ENCODE measurements at regions not wholly inside any gene's neighbourhood (a gene's known extent, or its start where the extent isn't known, plus 50 kb on each side); places are given as distances from the start of the nearest gene placed in this dataset.
"Not testable (repeated sequence)": the region's sequence is repeated elsewhere in the genome, so short reads cannot be mapped to it uniquely, and the experiment has no call there.

GRCh38 chr2:180542511-180542910 lies 437.9 kb upstream of the UBE2E3 start:
- Histone ChIP-seq H3K4me3 (ENCODE audit: low read length in 2 of 2) (no peak overlapping the region), H3K27ac (ENCODE audit: low read depth in 2 of 2, low read length in 2 of 2) (no peak overlapping the region), H3K9me3 (ENCODE audit: control insufficient read depth in 2 of 2, low read length in 2 of 2) (no peaks in the 10 kb centered on the region), H3K27me3 (ENCODE audit: control insufficient read depth in 2 of 2, insufficient read depth in 2 of 2, low read length in 2 of 2) (no peaks in the 10 kb centered on the region), H3K4me1 (ENCODE audit: control insufficient read depth in 2 of 2, insufficient read depth in 2 of 2, low read length in 2 of 2) (no peaks in the 10 kb centered on the region), H3K9ac (ENCODE audit: low read depth in 1 of 2, low read length in 2 of 2) (no peak overlapping the region), H3K36me3 (ENCODE audit: control insufficient read depth in 2 of 2, insufficient read depth in 2 of 2, low read length in 2 of 2) (no peaks in the 10 kb centered on the region)

DNA sequence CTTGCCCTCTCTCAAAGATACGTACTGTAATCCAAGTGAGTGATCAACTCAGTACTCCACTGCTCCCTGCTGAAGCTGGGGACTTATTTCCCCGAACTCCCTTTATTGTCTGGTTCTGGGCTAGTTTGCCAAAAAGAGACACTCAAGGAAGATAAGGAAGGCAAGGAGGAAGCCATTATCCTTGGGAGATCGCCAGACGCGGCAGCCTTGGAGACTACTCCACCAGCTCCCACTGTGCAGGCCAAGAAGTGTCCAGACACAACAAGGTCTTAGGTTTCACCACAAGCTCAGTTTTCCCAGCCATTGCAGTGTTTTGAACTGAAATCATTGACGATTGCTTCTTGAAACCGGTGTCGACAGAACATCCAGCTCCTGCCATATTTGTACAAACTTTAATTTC lies 439.6 kb upstream of the UBE2E3 start:
- no peak overlapping the region for H3K27ac ChIP-seq (ENCODE audit: low read depth in 2 of 2, low read length in 2 of 2)
- no peaks in the 10 kb centered on the region for H3K4me1 ChIP-seq (ENCODE audit: control insufficient read depth in 2 of 2, insufficient read depth in 2 of 2, low read length in 2 of 2)
- no peaks in the 10 kb centered on the region for H3K9me3 ChIP-seq (ENCODE audit: control insufficient read depth in 2 of 2, low read length in 2 of 2)
- H3K36me3 ChIP-seq (ENCODE audit: control insufficient read depth in 2 of 2, insufficient read depth in 2 of 2, low read length in 2 of 2), result no peaks in the 10 kb centered on the region
- no peaks in the 10 kb centered on the region for H3K27me3 ChIP-seq (ENCODE audit: control insufficient read depth in 2 of 2, insufficient read depth in 2 of 2, low read length in 2 of 2)
- H3K4me3 ChIP-seq (ENCODE audit: low read length in 2 of 2), result no peak overlapping the region
- no peak overlapping the region for H3K9ac ChIP-seq (ENCODE audit: low read depth in 1 of 2, low read length in 2 of 2)

GRCh38 chr2:180539541-180539940 lies 440.9 kb upstream of the UBE2E3 start:
- H3K9ac ChIP-seq (ENCODE audit: low read depth in 1 of 2, low read length in 2 of 2), result no peak overlapping the region
- no peak overlapping the region for H3K4me3 ChIP-seq (ENCODE audit: low read length in 2 of 2)
- H3K36me3 ChIP-seq (ENCODE audit: control insufficient read depth in 2 of 2, insufficient read depth in 2 of 2, low read length in 2 of 2), result no peaks in the 10 kb centered on the region
- no peak overlapping the region for H3K27ac ChIP-seq (ENCODE audit: low read depth in 2 of 2, low read length in 2 of 2)
- H3K4me1 ChIP-seq (ENCODE audit: control insufficient read depth in 2 of 2, insufficient read depth in 2 of 2, low read length in 2 of 2), result no peaks in the 10 kb centered on the region
- H3K9me3 ChIP-seq (ENCODE audit: control insufficient read depth in 2 of 2, low read length in 2 of 2), result no peaks in the 10 kb centered on the region
- no peaks in the 10 kb centered on the region for H3K27me3 ChIP-seq (ENCODE audit: control insufficient read depth in 2 of 2, insufficient read depth in 2 of 2, low read length in 2 of 2)

- H3K36me3 ChIP-seq (ENCODE audit: control insufficient read depth in 2 of 2, insufficient read depth in 2 of 2, low read length in 2 of 2), result no peaks in the 10 kb centered on the region
These were observed 445.1 kb upstream of the UBE2E3 start for GRCh38 chr2:180535289-180535688.

DNA sequence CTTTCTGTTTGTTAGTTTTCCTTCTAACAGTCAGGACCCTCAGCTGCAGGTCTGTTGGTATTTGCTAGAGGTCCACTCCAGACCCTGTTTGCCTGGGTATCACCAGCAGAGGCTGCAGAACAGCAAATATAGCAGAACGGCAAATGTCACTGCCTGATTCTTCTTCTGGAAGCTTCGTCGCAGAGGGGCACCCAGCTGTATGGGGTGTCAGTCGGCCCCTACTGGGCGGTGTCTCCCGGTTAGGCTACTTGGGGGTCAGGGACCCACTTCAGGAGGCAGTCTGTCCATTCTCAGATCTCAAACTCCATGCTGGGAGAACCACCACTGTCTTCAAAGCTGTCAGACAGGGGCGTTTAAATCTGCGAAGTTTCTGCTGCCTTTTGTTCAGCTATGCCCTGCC lies 448.6 kb upstream of the UBE2E3 start:
- H3K4me1 ChIP-seq (ENCODE audit: control insufficient read depth in 2 of 2, insufficient read depth in 2 of 2, low read length in 2 of 2); H3K27me3 ChIP-seq (ENCODE audit: control insufficient read depth in 2 of 2, insufficient read depth in 2 of 2, low read length in 2 of 2); H3K36me3 ChIP-seq (ENCODE audit: control insufficient read depth in 2 of 2, insufficient read depth in 2 of 2, low read length in 2 of 2); H3K9ac ChIP-seq (ENCODE audit: low read depth in 1 of 2, low read length in 2 of 2); H3K4me3 ChIP-seq (ENCODE audit: low read length in 2 of 2); H3K27ac ChIP-seq (ENCODE audit: low read depth in 2 of 2, low read length in 2 of 2); H3K9me3 ChIP-seq (ENCODE audit: control insufficient read depth in 2 of 2, low read length in 2 of 2): not testable (repeated sequence)

More at GRCh38 chr2:180535289-180535688, 445.1 kb upstream of the UBE2E3 start:
- no peak overlapping the region for H3K4me3 ChIP-seq (ENCODE audit: low read length in 2 of 2)
- no peak overlapping the region for H3K9ac ChIP-seq (ENCODE audit: low read depth in 1 of 2, low read length in 2 of 2)
- no peaks in the 10 kb centered on the region for H3K9me3 ChIP-seq (ENCODE audit: control insufficient read depth in 2 of 2, low read length in 2 of 2)
- no peak overlapping the region for H3K27ac ChIP-seq (ENCODE audit: low read depth in 2 of 2, low read length in 2 of 2)
- no peaks in the 10 kb centered on the region for H3K27me3 ChIP-seq (ENCODE audit: control insufficient read depth in 2 of 2, insufficient read depth in 2 of 2, low read length in 2 of 2)
- no peaks in the 10 kb centered on the region for H3K4me1 ChIP-seq (ENCODE audit: control insufficient read depth in 2 of 2, insufficient read depth in 2 of 2, low read length in 2 of 2)

GRCh38 chr2:180524499-180524898 lies 455.9 kb upstream of the UBE2E3 start:
- no peaks in the 10 kb centered on the region for H3K9me3 ChIP-seq (ENCODE audit: control insufficient read depth in 2 of 2, low read length in 2 of 2)
- no peak overlapping the region for H3K27ac ChIP-seq (ENCODE audit: low read depth in 2 of 2, low read length in 2 of 2)
- no peaks in the 10 kb centered on the region for H3K36me3 ChIP-seq (ENCODE audit: control insufficient read depth in 2 of 2, insufficient read depth in 2 of 2, low read length in 2 of 2)
- no peak overlapping the region for H3K4me3 ChIP-seq (ENCODE audit: low read length in 2 of 2)
- H3K27me3 ChIP-seq (ENCODE audit: control insufficient read depth in 2 of 2, insufficient read depth in 2 of 2, low read length in 2 of 2), result no peaks in the 10 kb centered on the region
- H3K4me1 ChIP-seq (ENCODE audit: control insufficient read depth in 2 of 2, insufficient read depth in 2 of 2, low read length in 2 of 2), result no peaks in the 10 kb centered on the region
- H3K9ac ChIP-seq (ENCODE audit: low read depth in 1 of 2, low read length in 2 of 2), result no peak overlapping the region

GRCh38 chr2:180523621-180524340 lies 456.6 kb upstream of the UBE2E3 start:
- Histone ChIP-seq H3K27ac (ENCODE audit: low read depth in 2 of 2, low read length in 2 of 2) (no peak overlapping the region), H3K27me3 (ENCODE audit: control insufficient read depth in 2 of 2, insufficient read depth in 2 of 2, low read length in 2 of 2) (no peaks in the 10 kb centered on the region), H3K36me3 (ENCODE audit: control insufficient read depth in 2 of 2, insufficient read depth in 2 of 2, low read length in 2 of 2) (no peaks in the 10 kb centered on the region), H3K4me3 (ENCODE audit: low read length in 2 of 2) (no peak overlapping the region), H3K4me1 (ENCODE audit: control insufficient read depth in 2 of 2, insufficient read depth in 2 of 2, low read length in 2 of 2) (no peaks in the 10 kb centered on the region), H3K9ac (ENCODE audit: low read depth in 1 of 2, low read length in 2 of 2) (no peak overlapping the region), H3K9me3 (ENCODE audit: control insufficient read depth in 2 of 2, low read length in 2 of 2) (no peaks in the 10 kb centered on the region)

GRCh38 chr2:180520921-180521581 lies 459.4 kb upstream of the UBE2E3 start:
- H3K27ac ChIP-seq (ENCODE audit: low read depth in 2 of 2, low read length in 2 of 2), result no peak overlapping the region
- no peak overlapping the region for H3K4me3 ChIP-seq (ENCODE audit: low read length in 2 of 2)
- H3K4me1 ChIP-seq (ENCODE audit: control insufficient read depth in 2 of 2, insufficient read depth in 2 of 2, low read length in 2 of 2), result no peaks in the 10 kb centered on the region
- H3K9ac ChIP-seq (ENCODE audit: low read depth in 1 of 2, low read length in 2 of 2), result no peak overlapping the region
- H3K9me3 ChIP-seq (ENCODE audit: control insufficient read depth in 2 of 2, low read length in 2 of 2), result no peaks in the 10 kb centered on the region
- no peaks in the 10 kb centered on the region for H3K27me3 ChIP-seq (ENCODE audit: control insufficient read depth in 2 of 2, insufficient read depth in 2 of 2, low read length in 2 of 2)
- H3K36me3 ChIP-seq (ENCODE audit: control insufficient read depth in 2 of 2, insufficient read depth in 2 of 2, low read length in 2 of 2), result no peaks in the 10 kb centered on the region

DNA sequence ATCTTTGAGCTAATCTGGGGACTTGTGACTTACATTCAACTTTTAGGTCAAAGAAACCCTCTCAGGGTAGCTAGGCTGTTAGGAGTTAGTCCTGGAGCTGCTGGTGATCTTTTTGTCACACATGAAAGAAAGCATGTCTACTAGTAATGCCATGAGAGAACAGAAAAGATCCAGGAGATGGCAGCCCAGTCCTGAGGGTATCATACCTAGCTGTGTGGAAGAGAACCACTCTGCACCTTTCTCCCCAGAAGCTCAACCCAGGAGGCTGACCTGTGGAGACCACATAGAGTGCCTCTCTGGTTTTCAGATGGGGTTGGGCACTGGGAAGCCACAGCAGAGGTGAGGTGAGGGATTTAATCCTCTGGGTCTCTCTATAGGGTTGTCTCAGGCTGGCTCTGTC lies 460.2 kb upstream of the UBE2E3 start:
- H3K4me3 ChIP-seq (ENCODE audit: low read length in 2 of 2), result no peak overlapping the region
- no peaks in the 10 kb centered on the region for H3K9me3 ChIP-seq (ENCODE audit: control insufficient read depth in 2 of 2, low read length in 2 of 2)
- H3K36me3 ChIP-seq (ENCODE audit: control insufficient read depth in 2 of 2, insufficient read depth in 2 of 2, low read length in 2 of 2), result no peaks in the 10 kb centered on the region
- no peak overlapping the region for H3K27ac ChIP-seq (ENCODE audit: low read depth in 2 of 2, low read length in 2 of 2)
- no peak overlapping the region for H3K9ac ChIP-seq (ENCODE audit: low read depth in 1 of 2, low read length in 2 of 2)
- no peaks in the 10 kb centered on the region for H3K27me3 ChIP-seq (ENCODE audit: control insufficient read depth in 2 of 2, insufficient read depth in 2 of 2, low read length in 2 of 2)
- H3K4me1 ChIP-seq (ENCODE audit: control insufficient read depth in 2 of 2, insufficient read depth in 2 of 2, low read length in 2 of 2), result no peaks in the 10 kb centered on the region

DNA sequence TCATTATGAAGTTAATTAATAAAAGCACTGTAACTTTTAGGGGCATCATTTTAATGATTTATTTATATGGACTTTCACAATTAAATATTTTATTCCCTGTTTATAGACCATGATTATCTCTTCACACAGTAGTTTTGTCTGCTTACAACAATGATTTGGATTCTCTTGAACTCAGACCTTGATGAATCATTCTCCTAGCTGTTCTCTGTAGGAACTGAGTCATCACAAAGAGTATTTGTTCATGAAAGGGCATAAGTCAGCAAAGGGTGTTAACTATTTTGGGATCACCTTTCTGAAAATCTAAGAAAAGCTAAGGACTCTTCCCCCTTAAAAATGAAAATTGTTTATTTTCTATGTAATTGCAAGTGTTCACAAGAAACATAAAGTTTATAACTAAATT lies 461.1 kb upstream of the UBE2E3 start:
- Histone ChIP-seq H3K4me3 (ENCODE audit: low read length in 2 of 2) (no peak overlapping the region), H3K27me3 (ENCODE audit: control insufficient read depth in 2 of 2, insufficient read depth in 2 of 2, low read length in 2 of 2) (no peaks in the 10 kb centered on the region), H3K27ac (ENCODE audit: low read depth in 2 of 2, low read length in 2 of 2) (no peak overlapping the region), H3K4me1 (ENCODE audit: control insufficient read depth in 2 of 2, insufficient read depth in 2 of 2, low read length in 2 of 2) (no peaks in the 10 kb centered on the region), H3K9me3 (ENCODE audit: control insufficient read depth in 2 of 2, low read length in 2 of 2) (no peaks in the 10 kb centered on the region), H3K36me3 (ENCODE audit: control insufficient read depth in 2 of 2, insufficient read depth in 2 of 2, low read length in 2 of 2) (no peaks in the 10 kb centered on the region), H3K9ac (ENCODE audit: low read depth in 1 of 2, low read length in 2 of 2) (no peak overlapping the region)

Measured in mucosa of rectum (tissue), 2 donors.